ENCODE measurements at regions not wholly inside any gene's neighbourhood (a gene's known extent, or its start where the extent isn't known, plus 50 kb on each side); places are given as distances from the start of the nearest gene placed in this dataset.

DNA sequence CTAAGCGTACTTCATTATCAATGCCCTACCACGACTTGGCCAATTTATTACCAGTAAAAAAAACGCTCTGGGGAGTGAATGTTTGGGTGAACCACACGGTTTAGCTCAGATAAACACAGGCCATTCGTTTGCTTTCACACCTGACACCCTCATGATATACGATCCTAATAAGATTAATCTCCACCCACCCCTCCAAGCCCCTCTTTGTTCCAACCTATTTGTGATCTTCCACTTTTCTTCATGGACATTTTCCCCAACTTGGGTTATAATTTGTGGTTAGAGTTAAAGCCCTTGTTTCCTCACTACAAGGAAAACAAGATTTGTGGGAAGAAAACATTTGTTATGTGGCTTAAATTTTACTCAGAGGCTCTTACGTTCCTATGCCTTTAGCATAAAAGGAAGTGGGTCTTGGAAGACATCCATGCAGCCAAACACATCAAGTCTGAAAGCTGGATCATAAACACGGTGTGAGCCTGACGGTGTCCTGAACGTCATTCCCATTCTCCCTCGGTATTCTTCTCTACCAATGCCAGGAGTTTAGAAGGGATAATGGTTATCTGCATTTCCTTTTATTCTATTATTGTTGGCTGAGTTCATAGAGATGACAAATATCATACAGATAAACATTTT lies 518.9 kb downstream of the NR2F2 start:
- ATAC-seq (ENCODE audit: low FRiP score in 2 of 2) (no peak), DNase-seq (no peak)
- H3K9me3 ChIP-seq = no peaks in the 10 kb centered on the region
- H3K4me3 ChIP-seq = no peak overlapping the region
- H3K36me3 ChIP-seq = no peaks in the 10 kb centered on the region
- TF ChIP-seq POLR2A (IDR thresholded peaks at IDR 0.05) = no peak
- TF ChIP-seq, protein P1, sequence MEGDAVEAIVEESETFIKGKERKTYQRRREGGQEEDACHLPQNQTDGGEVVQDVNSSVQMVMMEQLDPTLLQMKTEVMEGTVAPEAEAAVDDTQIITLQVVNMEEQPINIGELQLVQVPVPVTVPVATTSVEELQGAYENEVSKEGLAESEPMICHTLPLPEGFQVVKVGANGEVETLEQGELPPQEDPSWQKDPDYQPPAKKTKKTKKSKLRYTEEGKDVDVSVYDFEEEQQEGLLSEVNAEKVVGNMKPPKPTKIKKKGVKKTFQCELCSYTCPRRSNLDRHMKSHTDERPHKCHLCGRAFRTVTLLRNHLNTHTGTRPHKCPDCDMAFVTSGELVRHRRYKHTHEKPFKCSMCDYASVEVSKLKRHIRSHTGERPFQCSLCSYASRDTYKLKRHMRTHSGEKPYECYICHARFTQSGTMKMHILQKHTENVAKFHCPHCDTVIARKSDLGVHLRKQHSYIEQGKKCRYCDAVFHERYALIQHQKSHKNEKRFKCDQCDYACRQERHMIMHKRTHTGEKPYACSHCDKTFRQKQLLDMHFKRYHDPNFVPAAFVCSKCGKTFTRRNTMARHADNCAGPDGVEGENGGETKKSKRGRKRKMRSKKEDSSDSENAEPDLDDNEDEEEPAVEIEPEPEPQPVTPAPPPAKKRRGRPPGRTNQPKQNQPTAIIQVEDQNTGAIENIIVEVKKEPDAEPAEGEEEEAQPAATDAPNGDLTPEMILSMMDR (IDR thresholded peaks at IDR 0.05) = no peak
- TF ChIP-seq EP300 (IDR thresholded peaks at IDR 0.05) = no peak
- TF ChIP-seq POLR2AphosphoS5 (IDR thresholded peaks at IDR 0.05) = no peak
- no peaks in the 10 kb centered on the region for H3K27me3 ChIP-seq
- no peak overlapping the region for H3K27ac ChIP-seq
- H3K4me1 ChIP-seq = no peaks in the 10 kb centered on the region
- 28 to 43% methylated on average over 11 of the region's 11 CpGs for WGBS, 2 donors

DNA sequence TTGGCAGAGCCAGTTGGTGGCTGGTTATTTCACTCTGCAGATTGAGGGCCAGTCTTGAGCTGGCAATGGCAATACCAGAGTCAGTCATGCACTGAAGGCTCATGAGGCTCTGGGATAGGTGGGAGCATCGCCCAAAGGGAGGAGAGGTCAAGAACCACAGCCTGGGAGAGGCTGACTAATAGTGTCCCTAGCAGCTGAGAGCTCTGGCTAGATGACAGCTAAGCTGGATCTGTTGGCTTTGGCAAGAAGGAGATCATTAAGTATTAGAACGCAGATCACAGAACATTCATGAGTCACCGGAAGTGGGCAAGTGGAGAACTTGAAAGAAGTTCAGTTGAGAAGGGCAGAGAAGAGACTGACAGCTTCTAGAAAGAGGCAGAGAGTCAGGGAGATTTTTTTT lies 521.1 kb downstream of the NR2F2 start:
- no peaks in the 10 kb centered on the region for H3K27me3 ChIP-seq
- WGBS, 2 donors = 60 to 78% methylated on average over 3 of the region's 3 CpGs
- H3K36me3 ChIP-seq = no peaks in the 10 kb centered on the region
- H3K9me3 ChIP-seq = no peaks in the 10 kb centered on the region
- no peak overlapping the region for H3K4me3 ChIP-seq
- TF ChIP-seq, protein P1 (IDR thresholded peaks at IDR 0.05) = no peak
- TF ChIP-seq POLR2AphosphoS5 (IDR thresholded peaks at IDR 0.05) (no peak), POLR2A (IDR thresholded peaks at IDR 0.05) (no peak), EP300 (IDR thresholded peaks at IDR 0.05) (no peak)
- H3K27ac ChIP-seq = no peak overlapping the region
- no peaks in the 10 kb centered on the region for H3K4me1 ChIP-seq
- DNase-seq (no peak), ATAC-seq (ENCODE audit: low FRiP score in 2 of 2) (no peak)

DNA sequence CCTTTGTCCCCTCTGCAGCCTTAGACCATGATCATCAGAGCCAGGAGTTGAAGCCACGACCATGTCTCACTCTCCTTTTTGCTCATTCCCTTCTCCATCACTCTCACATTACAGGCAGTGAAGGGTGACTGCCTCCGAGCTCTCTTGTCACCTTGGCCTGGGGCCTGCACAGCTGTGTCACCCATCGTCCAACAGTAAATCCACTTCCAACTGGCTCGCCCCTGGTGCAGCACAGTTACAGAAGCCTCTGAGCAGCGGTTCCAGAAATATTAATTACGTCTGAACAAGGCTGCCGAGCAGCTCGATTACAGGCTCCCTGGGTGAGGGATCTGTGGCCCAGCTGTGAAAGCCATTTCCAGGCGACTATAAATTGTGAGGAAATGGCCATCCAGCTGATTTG lies 528.2 kb downstream of the NR2F2 start:
- Histone ChIP-seq H3K27ac (no peak overlapping the region), H3K4me3 (no peak overlapping the region), H3K27me3 (no peaks in the 10 kb centered on the region), H3K4me1 (no peaks in the 10 kb centered on the region), H3K9me3 (no peaks in the 10 kb centered on the region), H3K36me3 (no peaks in the 10 kb centered on the region)
- TF ChIP-seq POLR2AphosphoS5 (IDR thresholded peaks at IDR 0.05) (no peak), POLR2A (IDR thresholded peaks at IDR 0.05) (no peak), EP300 (IDR thresholded peaks at IDR 0.05) (no peak)
- TF ChIP-seq, protein P1 (IDR thresholded peaks at IDR 0.05) = no peak
- 57 to 80% methylated on average over 4 to 9 of the region's 9 CpGs for WGBS, 2 donors
- DNase-seq = no peak
- ATAC-seq (ENCODE audit: low FRiP score in 2 of 2) = no peak

DNA sequence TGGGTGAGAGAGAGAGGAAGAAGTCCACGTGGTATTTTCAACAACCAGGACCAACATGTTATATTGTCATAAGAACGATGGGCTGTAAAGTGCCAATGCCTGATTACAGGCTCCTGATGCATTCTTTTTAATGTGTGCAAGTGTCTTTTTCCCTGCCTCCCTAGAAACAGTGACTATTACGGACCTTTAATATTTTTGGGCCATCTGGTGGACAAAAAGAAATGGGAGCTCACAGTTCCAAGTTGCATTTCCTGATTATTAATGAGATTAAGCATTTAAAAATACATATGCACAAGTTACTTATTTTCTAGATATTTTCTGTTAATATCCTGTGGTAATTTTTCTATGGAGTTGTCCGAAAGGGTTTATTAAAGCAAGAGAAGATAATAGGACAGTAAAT lies 530.2 kb downstream of the NR2F2 start:
- Histone ChIP-seq H3K4me1 (no peaks in the 10 kb centered on the region), H3K36me3 (no peaks in the 10 kb centered on the region), H3K9me3 (no peaks in the 10 kb centered on the region), H3K27me3 (no peaks in the 10 kb centered on the region), H3K4me3 (no peak overlapping the region), H3K27ac (no peak overlapping the region)
- ATAC-seq (ENCODE audit: low FRiP score in 2 of 2) = no peak
- 60 to 69% methylated on average over 4 of the region's 4 CpGs for WGBS, 2 donors
- DNase-seq = no peak
- no peak for TF ChIP-seq POLR2A (IDR thresholded peaks at IDR 0.05)
- TF ChIP-seq, protein P1 (IDR thresholded peaks at IDR 0.05) = no peak
- no peak for TF ChIP-seq EP300 (IDR thresholded peaks at IDR 0.05)
- TF ChIP-seq POLR2AphosphoS5 (IDR thresholded peaks at IDR 0.05) = no peak

DNA sequence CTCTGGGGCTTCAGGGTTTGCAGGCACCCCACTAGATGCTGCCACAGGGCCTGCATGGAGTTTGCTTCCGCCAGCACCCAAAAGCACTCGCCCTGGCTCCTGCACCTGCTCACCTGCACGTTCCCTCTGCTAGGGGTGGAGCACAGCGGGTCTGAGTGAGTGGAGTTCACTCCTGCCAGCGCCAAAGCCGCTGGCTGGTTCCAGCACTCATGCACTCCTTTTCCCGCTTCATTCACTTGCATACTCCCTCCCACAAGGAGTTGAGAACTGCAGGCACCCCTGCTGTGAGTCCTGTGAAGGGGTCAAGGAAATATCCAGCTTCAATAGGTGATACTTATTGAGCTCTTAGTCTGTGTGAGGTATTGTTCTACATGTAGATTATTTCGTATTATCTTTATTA lies 537.5 kb downstream of the NR2F2 start:
- WGBS, 2 donors = 67 to 87% methylated on average over 5 to 8 of the region's 8 CpGs
- TF ChIP-seq POLR2AphosphoS5 (IDR thresholded peaks at IDR 0.05) = no peak
- Histone ChIP-seq H3K27ac (no peak overlapping the region), H3K9me3 (peaks cover 0 to 10% (median 0%) of the 10 kb centered on the region in 4 donors), H3K36me3 (no peaks in the 10 kb centered on the region), H3K27me3 (no peaks in the 10 kb centered on the region), H3K4me1 (no peaks in the 10 kb centered on the region), H3K4me3 (no peak overlapping the region)
- ATAC-seq (ENCODE audit: low FRiP score in 2 of 2) (no peak), DNase-seq (peak in 1 of 2 donors; percentile 24)
